Astrocyte (in vitro differentiated cells and primary cell): ENCODE measurements at regions not wholly inside any gene's neighbourhood (a gene's known extent, or its start where the extent isn't known, plus 50 kb on each side); places are given as distances from the start of the nearest gene placed in this dataset.

Source experiments
- DNase-seq: peaks from one replicate; pipeline ENCODE4 v3.0.0-alpha.2; 2010; ENCODE audit warnings: low read depth
- FAIRE-seq: peaks from 2 replicates; lab custom pipeline; 2011; peaks lifted over from hg19 to GRCh38; lab: Jason Lieb, UNC
- H2AFZ ChIP-seq: 2 replicates; pipeline ENCODE4 v1.6.0; 2012; ENCODE audit warnings: low read depth, low read length, inconsistent platforms
- H3K27ac ChIP-seq: 2 replicates; pipeline ENCODE4 v1.5.1; 2011; ENCODE audit warnings: low read depth, low read length, inconsistent platforms
- H3K27me3 ChIP-seq: 2 replicates; pipeline ENCODE4 v1.6.0; 2011; ENCODE audit warnings: low read length, inconsistent platforms; ENCODE audit not compliant: insufficient read depth
- H3K36me3 ChIP-seq: 2 replicates; pipeline ENCODE4 v1.5.1; 2011; ENCODE audit warnings: low read length, inconsistent platforms; ENCODE audit not compliant: insufficient read depth
- H3K4me1 ChIP-seq: 2 replicates; pipeline ENCODE4 v1.5.1; 2011; ENCODE audit warnings: low read length, inconsistent platforms; ENCODE audit not compliant: insufficient read depth
- H3K4me2 ChIP-seq: 2 replicates; pipeline ENCODE4 v1.6.0; 2012; ENCODE audit warnings: low read length, inconsistent platforms
- H3K4me3 ChIP-seq: 2 replicates; pipeline ENCODE4 v1.5.1; 2011; ENCODE audit warnings: low read depth, mild to moderate bottlenecking, low read length, inconsistent platforms; ENCODE audit not compliant: insufficient read depth
- H3K79me2 ChIP-seq: 2 replicates; pipeline ENCODE4 v1.6.0; 2012; ENCODE audit warnings: mild to moderate bottlenecking, low read length, inconsistent platforms; ENCODE audit not compliant: insufficient read depth
- H3K9ac ChIP-seq: 2 replicates; pipeline ENCODE4 v1.6.0; 2012; ENCODE audit warnings: mild to moderate bottlenecking, low read length, inconsistent platforms
- H3K9me3 ChIP-seq: 2 replicates; pipeline ENCODE4 v1.5.1; 2012; ENCODE audit warnings: low read depth, mild to moderate bottlenecking, low read length, inconsistent platforms; ENCODE audit not compliant: insufficient read depth
- H4K20me1 ChIP-seq: 2 replicates; pipeline ENCODE4 v1.6.0; 2012; ENCODE audit warnings: low read length, inconsistent platforms; ENCODE audit not compliant: insufficient read depth
- H3K27ac Mint-ChIP-seq: one replicate; pipeline ENCODE4 v1.8.0; 2021; ENCODE audit warnings: mild to moderate bottlenecking, mixed read lengths; ENCODE audit not compliant: unreplicated experiment
- H3K27me3 Mint-ChIP-seq: one replicate; pipeline ENCODE4 v1.8.0; 2021; ENCODE audit warnings: low read depth, mixed read lengths; ENCODE audit not compliant: unreplicated experiment
- H3K36me3 Mint-ChIP-seq: one replicate; pipeline ENCODE4 v1.8.0; 2021; ENCODE audit warnings: low read depth, mixed read lengths; ENCODE audit not compliant: unreplicated experiment
- H3K4me1 Mint-ChIP-seq: one replicate; pipeline ENCODE4 v1.8.0; 2021; ENCODE audit warnings: low read depth, mixed read lengths; ENCODE audit not compliant: unreplicated experiment
- H3K4me3 Mint-ChIP-seq: one replicate; pipeline ENCODE4 v1.8.0; 2021; ENCODE audit warnings: mild to moderate bottlenecking, moderate library complexity, mixed read lengths; ENCODE audit not compliant: unreplicated experiment
- H3K9me3 Mint-ChIP-seq: one replicate; pipeline ENCODE4 v1.8.0; 2021; ENCODE audit warnings: mild to moderate bottlenecking, mixed read lengths; ENCODE audit not compliant: unreplicated experiment
- CTCF ChIP-seq: IDR thresholded peaks from 2 replicates; pipeline ENCODE4 v1.5.1; 2011; ENCODE audit warnings: low read depth, mild to moderate bottlenecking, inconsistent platforms, low read length, moderate library complexity; ENCODE audit not compliant: insufficient read depth
- EZH2 ChIP-seq: IDR thresholded peaks from 2 replicates; pipeline ENCODE4 v1.6.1; 2012; ENCODE audit warnings: mild to moderate bottlenecking, low read length, inconsistent platforms; ENCODE audit not compliant: insufficient read depth

- H3K27me3 ChIP-seq = no peaks in the 10 kb centered on the region
- H3K27me3 Mint-ChIP-seq = no peaks in the 10 kb centered on the region
- no peaks in the 10 kb centered on the region for H3K36me3 Mint-ChIP-seq
- no peaks in the 10 kb centered on the region for H3K9me3 Mint-ChIP-seq
- H3K27ac ChIP-seq = no peak overlapping the region
- no peak for TF ChIP-seq CTCF
- TF ChIP-seq EZH2 = no peak
- H3K27ac Mint-ChIP-seq = no peak overlapping the region
- DNase-seq = no peak
- H2AFZ ChIP-seq = no peak overlapping the region
- no peaks in the 10 kb centered on the region for H3K4me1 ChIP-seq
- no peak overlapping the region for H3K4me3 Mint-ChIP-seq
- peaks cover 6% of the 10 kb centered on the region for H3K4me1 Mint-ChIP-seq
- FAIRE-seq = no peak
- no peaks in the 10 kb centered on the region for H3K36me3 ChIP-seq
- no peak overlapping the region for H3K9ac ChIP-seq
- H3K4me3 ChIP-seq = no peak overlapping the region
- H4K20me1 ChIP-seq = no peaks in the 10 kb centered on the region
- H3K9me3 ChIP-seq = peaks cover 2% of the 10 kb centered on the region
- H3K4me2 ChIP-seq = no peak overlapping the region
- H3K79me2 ChIP-seq = no peaks in the 10 kb centered on the region
Observed at GRCh38 chr14:25756876-25757275, 706.9 kb upstream of the STXBP6 start.

- no peak overlapping the region for H2AFZ ChIP-seq
Observed at GRCh38 chr14:25753130-25753529, 703.2 kb upstream of the STXBP6 start.

DNA sequence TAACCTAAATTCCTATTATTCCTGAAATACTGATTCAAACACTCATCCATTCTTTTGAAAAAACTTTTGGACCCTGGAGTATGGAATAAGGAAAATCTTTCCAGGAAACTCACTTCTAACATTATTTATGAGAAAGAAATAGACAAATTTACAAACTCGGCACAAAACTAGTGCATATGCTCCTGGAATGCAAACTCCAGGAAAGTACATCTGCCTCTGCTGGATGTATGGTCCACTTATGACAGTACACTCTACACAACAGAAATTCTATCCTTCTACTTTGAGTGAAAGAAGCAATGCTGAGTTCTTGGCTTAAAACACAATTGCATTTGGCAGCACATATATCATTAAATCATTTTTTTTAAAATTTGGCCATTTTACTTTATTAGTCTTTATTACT, 700.5 kb upstream of the STXBP6 start:
- H3K4me2 ChIP-seq = no peak overlapping the region
- no peaks in the 10 kb centered on the region for H3K27me3 ChIP-seq
- H3K27ac ChIP-seq = no peak overlapping the region
- H3K4me3 ChIP-seq = no peak overlapping the region
- H3K36me3 ChIP-seq = no peaks in the 10 kb centered on the region
- H3K4me3 Mint-ChIP-seq = no peak overlapping the region
- TF ChIP-seq CTCF (no peak), EZH2 (no peak)
- DNase-seq (no peak), FAIRE-seq (no peak)
- no peaks in the 10 kb centered on the region for H3K4me1 ChIP-seq
- no peaks in the 10 kb centered on the region for H3K9me3 Mint-ChIP-seq
- no peaks in the 10 kb centered on the region for H3K9me3 ChIP-seq
- no peaks in the 10 kb centered on the region for H3K27me3 Mint-ChIP-seq
- H3K79me2 ChIP-seq = no peaks in the 10 kb centered on the region
- no peaks in the 10 kb centered on the region for H3K4me1 Mint-ChIP-seq
- H3K27ac Mint-ChIP-seq = no peak overlapping the region
- no peak overlapping the region for H3K9ac ChIP-seq
- no peaks in the 10 kb centered on the region for H4K20me1 ChIP-seq
- no peaks in the 10 kb centered on the region for H3K36me3 Mint-ChIP-seq
- no peak overlapping the region for H2AFZ ChIP-seq

More at GRCh38 chr14:25753130-25753529, 703.2 kb upstream of the STXBP6 start:
- Mint-ChIP-seq H3K9me3 (no peaks in the 10 kb centered on the region), H3K27me3 (no peaks in the 10 kb centered on the region), H3K4me1 (peaks cover 6% of the 10 kb centered on the region), H3K4me3 (no peak overlapping the region), H3K36me3 (no peaks in the 10 kb centered on the region), H3K27ac (no peak overlapping the region)
- Histone ChIP-seq H3K79me2 (no peaks in the 10 kb centered on the region), H3K27me3 (no peaks in the 10 kb centered on the region), H3K4me2 (no peak overlapping the region), H3K36me3 (no peaks in the 10 kb centered on the region), H3K9ac (no peak overlapping the region), H3K27ac (no peak overlapping the region), H3K9me3 (peaks cover under 1% of the 10 kb centered on the region), H3K4me1 (no peaks in the 10 kb centered on the region), H3K4me3 (no peak overlapping the region), H4K20me1 (no peaks in the 10 kb centered on the region)
- DNase-seq (no peak), FAIRE-seq (no peak)
- no peak for TF ChIP-seq EZH2
- no peak for TF ChIP-seq CTCF
